HCT116 (cell line): ENCODE measurements at regions not wholly inside any gene's neighbourhood (a gene's known extent, or its start where the extent isn't known, plus 50 kb on each side); places are given as distances from the start of the nearest gene placed in this dataset.

Experiments used
- ATAC-seq: fragments of 200-7000 bp; cut with Tn5 transposase; 2 replicates; pipeline ENCODE4 v1.9.1; 2020; ENCODE audit warnings: mild to moderate bottlenecking, moderate library complexity
- BruUV-seq: library from RNA; stranded (reverse); fragments of 400-500 nt; replicated peaks from 2 replicates; lab custom pipeline; 2021; lab: Mats Ljungman, UMichigan
- CTCF ChIA-PET: fragments of 300-600 bp; sonication (Branson Sonifier 250); formaldehyde crosslinking; loops from one replicate; lab custom pipeline; 2021; ENCODE audit warnings: antibody characterized with exemption; lab: Charles Lee
- POLR2A ChIA-PET: fragments of 300-600, 350-600 bp; sonication (Branson Sonifier 250); formaldehyde crosslinking; loops from one replicate; lab custom pipeline; 2021; ENCODE audit warnings: antibody characterized with exemption; lab: Charles Lee
- RAD21 ChIA-PET, 2 experiments: fragments of 300-600 bp; sonication (Branson Sonifier 250); formaldehyde crosslinking; loops; one replicate each; lab custom pipeline; 2023; ENCODE audit warnings: low total read pairs in 2 of 2; ENCODE audit not compliant: uncharacterized antibody in 2 of 2, unreplicated experiment in 2 of 2, low non-redundant PET in 1 of 2; lab: Charles Lee
- DNase-seq: peaks from one replicate; pipeline ENCODE4 v3.0.0-alpha.2; 2010; ENCODE audit warnings: low read depth, low spot score
- H2AFZ ChIP-seq: fragments of 200-600 bp; shearing (Covaris generic), sonication (generic); 2 replicates; pipeline ENCODE4 v1.6.1; 2017; ENCODE audit warnings: low read depth, mixed run types, mixed read lengths, antibody characterized with exemption, low read length; ENCODE audit not compliant: poor library complexity, severe bottlenecking
- H3K27ac ChIP-seq: 2 replicates; pipeline ENCODE4 v1.5.1; 2012; ENCODE audit warnings: low read depth, low read length
- H3K27me3 ChIP-seq: fragments of 200-600 bp; sonication (generic); 2 replicates; pipeline ENCODE4 v1.6.1; 2016; ENCODE audit warnings: mixed run types, low read length, mixed read lengths; ENCODE audit not compliant: insufficient read depth
- H3K36me3 ChIP-seq, 2 experiments: fragments of 200-500 bp in 1 of 2; fragments of 200-600 bp in 1 of 2; sonication (Bioruptor generic) in 1 of 2; sonication (generic) in 1 of 2; 2 replicates each; pipeline versions ENCODE4 v1.5.1 to v1.6.1; 2014 to 2016; ENCODE audit warnings: low read length in 2 of 2, inconsistent platforms in 1 of 2, mixed read lengths in 1 of 2, mixed run types in 1 of 2; ENCODE audit not compliant: insufficient read depth in 2 of 2, control insufficient read depth in 1 of 2
- H3K4me1 ChIP-seq, 2 experiments: fragments of 200-600 bp in 1 of 2; sonication (generic) in 1 of 2; 2 replicates each; pipeline versions ENCODE4 v1.5.1 to v1.6.1; 2012 to 2017; ENCODE audit warnings: low read length in 2 of 2, inconsistent platforms in 1 of 2, mild to moderate bottlenecking in 1 of 2, mixed read lengths in 1 of 2, mixed run types in 1 of 2, moderate library complexity in 1 of 2; ENCODE audit not compliant: insufficient read depth in 2 of 2, control insufficient read depth in 1 of 2
- H3K4me2 ChIP-seq: fragments of 200-600 bp; sonication (generic); 2 replicates; pipeline ENCODE4 v1.6.1; 2017; ENCODE audit warnings: mixed run types, low read length, mixed read lengths
- H3K4me3 ChIP-seq, 2 experiments: fragments of 200-600 bp in 1 of 2; sonication (generic) in 1 of 2; replicated peaks in 1 of 2; 2 replicates each; pipeline ENCODE4 v1.5.1; 2011 to 2016; ENCODE audit warnings: low read length in 2 of 2, control low read depth in 1 of 2, low read depth in 1 of 2, mild to moderate bottlenecking in 1 of 2, mixed read lengths in 1 of 2, mixed run types in 1 of 2
- H3K79me2 ChIP-seq: fragments of 200-600 bp; sonication (generic); 2 replicates; pipeline ENCODE4 v1.6.1; 2017; ENCODE audit warnings: mild to moderate bottlenecking, mixed run types, low read length, moderate library complexity, mixed read lengths; ENCODE audit not compliant: insufficient read depth
- H3K9ac ChIP-seq: fragments of 200-600 bp; sonication (generic); 2 replicates; pipeline ENCODE4 v1.6.1; 2016; ENCODE audit warnings: low read length, mixed read lengths
- H3K9me2 ChIP-seq: fragments of 200-600 bp; sonication (generic), shearing (Covaris generic); 2 replicates; pipeline ENCODE4 v1.6.1; 2017; ENCODE audit warnings: mixed run types, mild to moderate bottlenecking, moderate library complexity; ENCODE audit not compliant: insufficient read depth
- H3K9me3 ChIP-seq, 2 experiments: fragments of 200-500 bp in 1 of 2; fragments of 200-600 bp in 1 of 2; sonication (Bioruptor generic) in 1 of 2; sonication (generic) in 1 of 2; 2 replicates each; pipeline ENCODE4 v1.6.1; 2014 to 2017; ENCODE audit warnings: low read length in 2 of 2, mixed read lengths in 2 of 2, inconsistent platforms in 1 of 2, low read depth in 1 of 2, mild to moderate bottlenecking in 1 of 2, mixed run types in 1 of 2, moderate library complexity in 1 of 2; ENCODE audit not compliant: control insufficient read depth in 1 of 2, insufficient read depth in 1 of 2
- H4K20me1 ChIP-seq: fragments of 200-600 bp; sonication (generic), shearing (Covaris generic); 2 replicates; pipeline ENCODE4 v1.6.1; 2017; ENCODE audit warnings: mixed run types, mild to moderate bottlenecking, moderate library complexity; ENCODE audit not compliant: insufficient read depth
- ATF3 ChIP-seq: IDR thresholded peaks from 2 replicates; pipeline ENCODE4 v1.6.1; 2012
- EGR1 ChIP-seq: IDR thresholded peaks from 2 replicates; pipeline ENCODE4 v1.6.1; 2012; ENCODE audit warnings: low read depth
- EZH2phosphoT487 ChIP-seq: fragments of 200-600 bp; IDR thresholded peaks from 2 replicates; pipeline ENCODE4 v1.6.1; 2018; ENCODE audit warnings: antibody characterized with exemption, borderline replicate concordance
- FOSL1 ChIP-seq: IDR thresholded peaks from 2 replicates; pipeline ENCODE4 v1.6.1; 2012; ENCODE audit warnings: low read depth
- SIN3A ChIP-seq: IDR thresholded peaks from 2 replicates; pipeline ENCODE4 v1.6.1; 2012; ENCODE audit warnings: low read depth
- SP1 ChIP-seq: IDR thresholded peaks from 2 replicates; pipeline ENCODE4 v1.6.1; 2012; ENCODE audit warnings: low read depth
- TCF7L2 ChIP-seq: IDR thresholded peaks from 2 replicates; pipeline ENCODE4 v1.7.0; 2011; ENCODE audit warnings: borderline replicate concordance, inconsistent platforms; ENCODE audit not compliant: insufficient read depth, insufficient read length; ENCODE audit errors: extremely low read depth
- ZBTB33 ChIP-seq: IDR thresholded peaks from 2 replicates; pipeline ENCODE4 v1.6.1; 2011; ENCODE audit warnings: mild to moderate bottlenecking, low read length, moderate library complexity; ENCODE audit not compliant: insufficient replicate concordance; ENCODE audit errors: extremely low read depth
- ZNF274 ChIP-seq: fragments of 200-500 bp; sonication (Bioruptor generic); IDR thresholded peaks from 2 replicates; pipeline ENCODE4 v1.6.1; 2014; ENCODE audit warnings: mild to moderate bottlenecking, low read depth, low read length, inconsistent platforms
- intact Hi-C: fragments of 100-400 bp; cut with micrococcal nuclease; formaldehyde crosslinking; loops from 2 replicates; pipeline ENCODE4 v1.10.0; 2022

GRCh38 chr7:119748991-119749390, 524.0 kb upstream of the KCND2 start:
- Histone ChIP-seq H3K27me3 (no peaks in the 10 kb centered on the region), H3K36me3 (no peaks in the 10 kb centered on the region), H2AFZ (no peak overlapping the region), H3K9ac (no peak overlapping the region), H3K9me3 (no peaks in the 10 kb centered on the region), H3K27ac (no peak overlapping the region), H4K20me1 (no peaks in the 10 kb centered on the region; the same call in 1 of the 2 replicates), H3K4me3 (no peak overlapping the region), H3K79me2 (no peaks in the 10 kb centered on the region), H3K4me1 (no peaks in the 10 kb centered on the region), H3K4me2 (no peak overlapping the region), H3K9me2 (no peaks in the 10 kb centered on the region)
- ATAC-seq (no peak), DNase-seq (no peak)
- ChIA-PET RAD21 (no interaction called here), POLR2A (no interaction called here), CTCF (no interaction called here)
- no TSS peak for BruUV-seq
- intact Hi-C loops: no loop called here
- TF ChIP-seq ATF3 (no peak), FOSL1 (no peak), ZNF274 (no peak), SP1 (no peak), ZBTB33 (no peak), TCF7L2 (no peak), EZH2phosphoT487 (no peak), EGR1 (no peak), SIN3A (no peak)
